Right lobe of liver (tissue), 4 donors: ENCODE measurements at regions not wholly inside any gene's neighbourhood (a gene's known extent, or its start where the extent isn't known, plus 50 kb on each side); places are given as distances from the start of the nearest gene placed in this dataset.

ENCODE experiments used
- POLR2A ChIP-seq: fragments of 450-650 bp; IDR thresholded peaks from one replicate; pipeline ENCODE4 v1.6.1; 2017; ENCODE audit warnings: antibody characterized with exemption, mild to moderate bottlenecking
- TF ChIP-seq, protein P1 (sequence below), 4 donors: fragments of 200-600 bp in 3 of 4; fragments of 450-650 bp in 1 of 4; IDR thresholded peaks; one replicate each; pipeline versions ENCODE4 v1.5.1 to v1.8.0; 2016 to 2022; ENCODE audit warnings: antibody characterized with exemption in 4 of 4, mild to moderate bottlenecking in 2 of 4
- donor health status: DM: no; HTN: no; CAD: no.
- donor health status: DM: no; HTN: no; CAD: no.
- donor health status: DM: no; HTN: yes; CAD: no.

DNA sequence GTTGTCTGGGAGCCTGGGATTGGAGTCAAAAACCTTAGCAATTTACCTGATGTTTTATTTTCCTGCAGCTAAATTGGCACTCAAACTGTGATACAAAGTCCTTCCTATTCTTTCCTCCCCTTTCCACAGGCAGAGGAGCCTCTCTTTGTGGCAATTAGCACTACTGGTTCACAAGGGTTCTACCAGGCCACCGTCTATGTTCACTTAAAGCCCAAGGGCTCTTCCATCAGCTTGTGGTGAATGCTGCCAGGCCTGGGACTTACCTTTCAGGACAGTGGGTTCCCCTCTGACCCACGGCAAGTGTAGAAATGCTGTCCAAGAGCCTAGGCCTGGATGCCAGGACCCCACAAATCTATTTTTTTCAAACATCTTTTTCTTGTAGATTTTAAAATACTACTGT is 251.9 kb upstream of the B3GALT2 start:
- TF ChIP-seq POLR2A: no peak
- TF ChIP-seq, protein P1, sequence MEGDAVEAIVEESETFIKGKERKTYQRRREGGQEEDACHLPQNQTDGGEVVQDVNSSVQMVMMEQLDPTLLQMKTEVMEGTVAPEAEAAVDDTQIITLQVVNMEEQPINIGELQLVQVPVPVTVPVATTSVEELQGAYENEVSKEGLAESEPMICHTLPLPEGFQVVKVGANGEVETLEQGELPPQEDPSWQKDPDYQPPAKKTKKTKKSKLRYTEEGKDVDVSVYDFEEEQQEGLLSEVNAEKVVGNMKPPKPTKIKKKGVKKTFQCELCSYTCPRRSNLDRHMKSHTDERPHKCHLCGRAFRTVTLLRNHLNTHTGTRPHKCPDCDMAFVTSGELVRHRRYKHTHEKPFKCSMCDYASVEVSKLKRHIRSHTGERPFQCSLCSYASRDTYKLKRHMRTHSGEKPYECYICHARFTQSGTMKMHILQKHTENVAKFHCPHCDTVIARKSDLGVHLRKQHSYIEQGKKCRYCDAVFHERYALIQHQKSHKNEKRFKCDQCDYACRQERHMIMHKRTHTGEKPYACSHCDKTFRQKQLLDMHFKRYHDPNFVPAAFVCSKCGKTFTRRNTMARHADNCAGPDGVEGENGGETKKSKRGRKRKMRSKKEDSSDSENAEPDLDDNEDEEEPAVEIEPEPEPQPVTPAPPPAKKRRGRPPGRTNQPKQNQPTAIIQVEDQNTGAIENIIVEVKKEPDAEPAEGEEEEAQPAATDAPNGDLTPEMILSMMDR (IDR thresholded peaks at IDR 0.05): no peak
